ENCODE measurements at regions not wholly inside any gene's neighbourhood (a gene's known extent, or its start where the extent isn't known, plus 50 kb on each side); places are given as distances from the start of the nearest gene placed in this dataset.

GRCh38 chr2:16242906-16243305 lies 302.6 kb downstream of the MYCN start:
- no peak for TF ChIP-seq POLR2A (IDR thresholded peaks at IDR 0.05)
- no peak for TF ChIP-seq CTCF (IDR thresholded peaks at IDR 0.05)
- TF ChIP-seq POLR2AphosphoS5 (IDR thresholded peaks at IDR 0.05), result no peak
- no peak for TF ChIP-seq EP300 (IDR thresholded peaks at IDR 0.05)

All from gastroesophageal sphincter (tissue), 3 donors.